Mammary epithelial cell (primary cell): ENCODE measurements at regions not wholly inside any gene's neighbourhood (a gene's known extent, or its start where the extent isn't known, plus 50 kb on each side); places are given as distances from the start of the nearest gene placed in this dataset.

Source experiments
- CTCF ChIP-seq, 2 donors: IDR thresholded peaks in 1 of 2; conservative IDR thresholded peaks in 1 of 2; 2 replicates each; pipeline ENCODE4 v1.5.1; 2011 to 2012; ENCODE audit warnings: inconsistent platforms in 2 of 2, low read length in 2 of 2, mild to moderate bottlenecking in 2 of 2, control low read depth in 1 of 2, low read depth in 1 of 2; ENCODE audit not compliant: insufficient read depth in 1 of 2; ENCODE audit errors: extremely low read depth in 1 of 2
- EZH2 ChIP-seq: IDR thresholded peaks from 2 replicates; pipeline ENCODE4 v1.6.1; 2012; ENCODE audit warnings: low read length, inconsistent platforms, borderline replicate concordance

GRCh38 chr4:179618966-179619365 is 2176.7 kb upstream of the AGA start:
- TF ChIP-seq CTCF (conservative IDR thresholded peaks at IDR 0.05 in 1 of 2, IDR thresholded peaks at IDR 0.05 in 1 of 2; ENCODE audit: extremely low read depth in 1 of 2, insufficient read depth in 1 of 2, low read depth in 1 of 2, low read length in 2 of 2) (no peak), EZH2 (no peak)
